Nephron (organoid): ENCODE measurements at regions not wholly inside any gene's neighbourhood (a gene's known extent, or its start where the extent isn't known, plus 50 kb on each side); places are given as distances from the start of the nearest gene placed in this dataset.
"Not testable (repeated sequence)": the region's sequence is repeated elsewhere in the genome, so short reads cannot be mapped to it uniquely, and the experiment has no call there.

Experiments used
- H3K27ac Mint-ChIP-seq, 3 experiments: 2 replicates each; pipeline ENCODE4 v1.8.0; 2020; ENCODE audit warnings: mixed read lengths in 3 of 3, mild to moderate bottlenecking in 2 of 3, moderate library complexity in 1 of 3
- H3K27me3 Mint-ChIP-seq: 2 replicates; pipeline ENCODE4 v1.8.0; 2021; ENCODE audit warnings: low read depth, mild to moderate bottlenecking, moderate library complexity, mixed read lengths
- H3K36me3 Mint-ChIP-seq: 2 replicates; pipeline ENCODE4 v1.8.0; 2020; ENCODE audit warnings: low read depth, mixed read lengths
- H3K4me1 Mint-ChIP-seq: 2 replicates; pipeline ENCODE4 v1.8.0; 2020; ENCODE audit warnings: mixed read lengths
- H3K4me3 Mint-ChIP-seq, 3 experiments: 2 replicates each; pipeline ENCODE4 v1.8.0; 2020; ENCODE audit warnings: mild to moderate bottlenecking in 3 of 3, mixed read lengths in 3 of 3, moderate library complexity in 2 of 3
- H3K9me3 Mint-ChIP-seq: 2 replicates; pipeline ENCODE4 v1.8.0; 2020; ENCODE audit warnings: mixed read lengths
- TF ChIP-seq, protein P1 (sequence below), 3 experiments: fragments of 200-600 bp; sonication (generic); IDR thresholded peaks; one replicate each; pipeline ENCODE4 v1.5.0; 2021; ENCODE audit warnings: antibody characterized with exemption in 3 of 3; ENCODE audit not compliant: unreplicated experiment in 3 of 3

DNA sequence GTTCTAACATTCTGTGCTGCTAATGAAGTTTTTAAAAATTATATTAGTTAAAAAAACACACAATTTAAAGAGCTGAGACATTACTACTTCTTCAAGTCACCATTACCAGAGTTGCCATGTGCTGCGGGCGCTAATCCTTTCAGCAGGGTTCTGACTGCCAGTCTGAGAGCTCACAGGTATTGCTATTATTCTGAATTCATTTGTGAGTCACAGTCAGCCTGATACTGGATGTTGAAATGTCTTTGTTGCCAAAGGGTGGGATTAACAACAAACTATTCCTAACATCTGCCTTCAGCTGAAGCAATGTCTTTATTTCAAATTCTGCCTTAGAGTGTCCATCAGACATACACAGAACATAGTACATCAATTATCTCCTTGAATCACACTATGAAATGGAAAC, 197.1 kb upstream of the FGF13 start:
- Mint-ChIP-seq H3K27me3 (no peaks in the 10 kb centered on the region), H3K4me3 (no peak overlapping the region), H3K36me3 (no peaks in the 10 kb centered on the region), H3K4me1 (no peaks in the 10 kb centered on the region), H3K27ac (no peak overlapping the region), H3K9me3 (no peaks in the 10 kb centered on the region)
- TF ChIP-seq, protein P1, sequence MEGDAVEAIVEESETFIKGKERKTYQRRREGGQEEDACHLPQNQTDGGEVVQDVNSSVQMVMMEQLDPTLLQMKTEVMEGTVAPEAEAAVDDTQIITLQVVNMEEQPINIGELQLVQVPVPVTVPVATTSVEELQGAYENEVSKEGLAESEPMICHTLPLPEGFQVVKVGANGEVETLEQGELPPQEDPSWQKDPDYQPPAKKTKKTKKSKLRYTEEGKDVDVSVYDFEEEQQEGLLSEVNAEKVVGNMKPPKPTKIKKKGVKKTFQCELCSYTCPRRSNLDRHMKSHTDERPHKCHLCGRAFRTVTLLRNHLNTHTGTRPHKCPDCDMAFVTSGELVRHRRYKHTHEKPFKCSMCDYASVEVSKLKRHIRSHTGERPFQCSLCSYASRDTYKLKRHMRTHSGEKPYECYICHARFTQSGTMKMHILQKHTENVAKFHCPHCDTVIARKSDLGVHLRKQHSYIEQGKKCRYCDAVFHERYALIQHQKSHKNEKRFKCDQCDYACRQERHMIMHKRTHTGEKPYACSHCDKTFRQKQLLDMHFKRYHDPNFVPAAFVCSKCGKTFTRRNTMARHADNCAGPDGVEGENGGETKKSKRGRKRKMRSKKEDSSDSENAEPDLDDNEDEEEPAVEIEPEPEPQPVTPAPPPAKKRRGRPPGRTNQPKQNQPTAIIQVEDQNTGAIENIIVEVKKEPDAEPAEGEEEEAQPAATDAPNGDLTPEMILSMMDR (IDR thresholded peaks at IDR 0.05; ENCODE audit: unreplicated experiment in 3 of 3) = no peak

DNA sequence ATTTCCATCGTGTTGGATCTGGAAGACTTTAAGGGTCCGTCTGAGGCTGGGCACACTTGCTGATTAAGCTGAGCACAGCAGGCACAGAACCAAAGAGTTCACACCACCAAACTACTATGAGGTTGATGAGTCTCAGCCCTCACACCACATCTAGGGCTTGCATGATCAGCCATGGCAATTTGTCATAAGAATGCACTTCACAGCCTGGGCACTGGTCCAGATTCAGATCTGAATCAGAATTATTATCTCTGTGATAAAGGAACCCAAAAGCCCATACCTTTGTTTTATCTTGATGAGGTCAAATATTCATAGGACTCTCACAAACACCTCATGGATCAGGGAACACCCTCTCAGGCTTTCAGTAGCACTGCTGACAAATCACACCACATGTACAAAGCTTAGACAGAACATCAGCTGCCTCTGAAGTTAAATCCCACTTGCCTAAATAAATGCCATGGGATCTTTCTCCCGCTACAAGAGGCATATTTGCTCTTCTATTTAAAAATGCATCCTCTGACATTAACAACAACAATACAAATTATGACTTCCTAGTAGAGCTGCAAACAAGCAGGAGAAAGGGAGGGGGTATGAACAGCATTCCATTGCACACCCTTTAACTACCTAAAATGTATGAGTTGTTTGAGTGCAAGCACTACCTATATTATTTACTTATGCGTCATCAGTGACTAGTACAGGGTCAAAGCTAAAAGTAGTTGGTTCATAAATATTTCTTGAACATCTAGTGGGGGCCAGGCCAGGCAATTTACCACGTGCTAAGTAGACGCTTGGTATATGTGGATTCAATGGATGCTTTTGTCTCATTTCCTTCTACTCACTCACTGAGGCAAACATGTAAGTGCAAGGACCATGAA, 186.3 kb upstream of the FGF13 start:
- TF ChIP-seq, protein P1 (IDR thresholded peaks at IDR 0.05; ENCODE audit: unreplicated experiment in 3 of 3) = no peak
- Mint-ChIP-seq H3K36me3 (no peaks in the 10 kb centered on the region), H3K9me3 (no peaks in the 10 kb centered on the region), H3K27me3 (no peaks in the 10 kb centered on the region), H3K4me3 (no peak overlapping the region), H3K27ac (no peak overlapping the region), H3K4me1 (no peaks in the 10 kb centered on the region)

DNA sequence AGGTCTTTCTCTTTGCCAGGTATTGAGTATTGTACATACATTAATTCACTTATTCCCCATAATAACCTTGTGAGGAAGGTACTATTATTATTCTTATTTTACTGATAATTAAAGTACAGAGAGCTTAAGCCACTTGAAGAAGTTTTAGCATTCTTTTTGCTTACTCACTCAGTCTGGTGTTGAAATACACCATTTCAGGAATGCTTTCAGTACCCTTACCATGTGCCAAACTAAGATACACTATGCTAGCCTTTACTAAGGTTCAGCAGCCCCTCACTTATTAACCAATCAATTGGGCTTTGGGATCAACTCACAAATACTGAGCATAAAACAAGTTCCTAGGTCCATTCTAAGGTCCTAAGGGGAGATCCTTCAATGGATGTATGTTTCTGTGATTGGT, 179.0 kb upstream of the FGF13 start:
- H3K36me3 Mint-ChIP-seq = no peaks in the 10 kb centered on the region
- TF ChIP-seq, protein P1 (IDR thresholded peaks at IDR 0.05; ENCODE audit: unreplicated experiment in 3 of 3) = no peak
- H3K27me3 Mint-ChIP-seq = no peaks in the 10 kb centered on the region
- H3K4me1 Mint-ChIP-seq = no peaks in the 10 kb centered on the region
- H3K4me3 Mint-ChIP-seq = no peak overlapping the region
- peaks cover 3% of the 10 kb centered on the region for H3K9me3 Mint-ChIP-seq
- no peak overlapping the region for H3K27ac Mint-ChIP-seq

DNA sequence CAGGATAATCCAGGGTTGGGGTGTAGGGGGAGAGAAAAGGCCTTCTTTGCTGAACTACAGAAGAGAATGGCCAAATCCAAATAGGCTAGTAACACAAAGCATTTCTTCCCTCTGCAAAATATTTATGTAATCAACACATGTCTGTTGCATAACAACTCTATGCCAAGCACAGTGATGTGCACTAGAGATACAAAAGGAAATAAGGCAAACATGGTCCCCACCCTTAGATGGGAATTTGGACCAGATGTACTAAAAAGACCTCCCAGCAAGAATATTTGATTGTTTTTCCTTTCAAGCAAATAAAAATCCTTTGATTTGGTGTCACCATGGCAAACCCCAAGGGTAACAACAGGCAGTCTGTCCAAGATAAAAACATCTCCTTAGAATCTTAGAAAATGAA, 177.6 kb upstream of the FGF13 start:
- no peaks in the 10 kb centered on the region for H3K27me3 Mint-ChIP-seq
- H3K36me3 Mint-ChIP-seq = no peaks in the 10 kb centered on the region

DNA sequence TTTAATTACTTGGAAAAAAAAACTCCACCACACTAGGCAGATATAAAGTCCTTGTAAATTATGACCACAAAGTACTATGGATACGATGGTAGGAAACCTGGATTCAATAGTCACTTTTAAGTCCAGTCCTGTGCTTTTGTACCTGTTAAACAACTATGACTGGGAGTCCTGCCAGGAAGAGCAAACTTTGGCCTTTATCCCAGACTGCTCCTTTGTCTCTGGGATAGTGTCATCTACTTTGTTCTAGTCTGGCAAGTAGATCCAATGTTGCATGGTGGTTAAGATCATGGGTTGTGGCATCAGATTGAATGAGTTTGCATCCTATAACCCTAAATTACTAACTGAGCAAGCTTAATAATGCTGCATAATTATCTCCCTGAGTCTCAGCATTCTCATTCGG, 175.3 kb upstream of the FGF13 start:
- TF ChIP-seq, protein P1 (IDR thresholded peaks at IDR 0.05; ENCODE audit: unreplicated experiment in 3 of 3) = no peak
- Mint-ChIP-seq H3K4me3 (no peak overlapping the region), H3K27ac (no peak overlapping the region), H3K27me3 (no peaks in the 10 kb centered on the region), H3K4me1 (no peaks in the 10 kb centered on the region), H3K36me3 (no peaks in the 10 kb centered on the region), H3K9me3 (peaks cover 8% of the 10 kb centered on the region)

More for the DNA sequence above, 177.6 kb upstream of the FGF13 start:
- Mint-ChIP-seq H3K4me1 (no peaks in the 10 kb centered on the region), H3K4me3 (no peak overlapping the region), H3K9me3 (peaks cover 3% of the 10 kb centered on the region), H3K27ac (no peak overlapping the region)
- TF ChIP-seq, protein P1 (IDR thresholded peaks at IDR 0.05; ENCODE audit: unreplicated experiment in 3 of 3) = no peak

DNA sequence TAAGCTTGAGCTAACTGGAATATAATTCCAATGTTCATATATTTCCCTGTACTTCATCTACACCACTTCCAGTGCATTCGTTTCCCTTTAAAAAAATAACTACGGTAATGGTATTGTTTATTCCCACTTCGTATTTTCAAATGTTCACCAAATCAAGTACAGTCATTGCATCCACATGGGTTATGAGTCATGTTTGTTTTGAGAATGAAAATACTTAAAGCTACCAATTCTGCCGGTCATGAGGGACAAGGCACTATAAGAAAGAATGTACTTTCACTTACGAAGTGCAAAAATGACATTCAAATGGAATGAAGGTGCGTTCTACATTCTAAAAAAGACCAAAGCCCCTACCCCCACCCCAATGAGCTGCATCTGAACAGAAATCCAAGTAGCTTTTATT, 174.4 kb upstream of the FGF13 start:
- Mint-ChIP-seq H3K36me3 (no peaks in the 10 kb centered on the region), H3K27ac (no peak overlapping the region), H3K27me3 (no peaks in the 10 kb centered on the region), H3K4me3 (no peak overlapping the region), H3K9me3 (peaks cover 9% of the 10 kb centered on the region), H3K4me1 (no peaks in the 10 kb centered on the region)
- TF ChIP-seq, protein P1 (IDR thresholded peaks at IDR 0.05; ENCODE audit: unreplicated experiment in 3 of 3) = no peak

DNA sequence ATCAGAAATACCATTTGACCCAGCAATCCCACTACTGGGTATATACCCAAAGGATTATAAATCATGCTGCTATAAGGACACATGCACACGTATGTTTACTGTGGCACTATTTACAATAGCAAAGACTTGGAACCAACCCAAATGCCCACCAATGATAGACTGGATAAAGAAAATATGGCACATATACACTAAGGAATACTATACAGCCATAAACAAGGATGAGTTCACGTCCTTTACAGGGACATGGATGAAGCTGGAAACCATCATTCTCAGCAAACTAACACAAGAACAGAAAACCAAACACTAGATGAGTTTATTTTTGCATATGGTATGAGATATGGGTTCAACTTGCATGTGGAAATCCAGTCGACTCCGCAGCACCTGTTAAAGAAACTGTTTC, 168.8 kb upstream of the FGF13 start:
- H3K4me3 Mint-ChIP-seq, H3K27ac Mint-ChIP-seq: not testable (repeated sequence)
- H3K9me3 Mint-ChIP-seq = peaks cover 28% of the 10 kb centered on the region

More for the DNA sequence above, 168.8 kb upstream of the FGF13 start:
- not testable (repeated sequence) for H3K4me1 Mint-ChIP-seq, H3K27me3 Mint-ChIP-seq, H3K36me3 Mint-ChIP-seq
